HG03280 (cell line): ENCODE measurements at regions not wholly inside any gene's neighbourhood (a gene's known extent, or its start where the extent isn't known, plus 50 kb on each side); places are given as distances from the start of the nearest gene placed in this dataset.
"Not testable (repeated sequence)": the region's sequence is repeated elsewhere in the genome, so short reads cannot be mapped to it uniquely, and the experiment has no call there.

Source experiments
- ATAC-seq: cut with Tn5 transposase; IDR thresholded peaks from one replicate; pipeline ENCODE4 v1.9.1; 2021; ENCODE audit warnings: mild to moderate bottlenecking, moderate library complexity; ENCODE audit not compliant: unreplicated experiment

GRCh38 chr7:10507032-10507431, 466.6 kb upstream of the PHF14 start:
- ATAC-seq: no peak

- ATAC-seq: no peak
Observed at GRCh38 chr7:10521306-10521705, 452.4 kb upstream of the PHF14 start.

GRCh38 chr7:10533429-10533828, 440.2 kb upstream of the PHF14 start:
- not testable (repeated sequence) for ATAC-seq

GRCh38 chr7:10536561-10536960, 437.1 kb upstream of the PHF14 start:
- no peak for ATAC-seq

- no peak for ATAC-seq
Observed at GRCh38 chr7:10537764-10538163, 435.9 kb upstream of the PHF14 start.

- ATAC-seq: no peak
Observed at GRCh38 chr7:10557375-10557774, 416.3 kb upstream of the PHF14 start.

- no peak for ATAC-seq
Observed at GRCh38 chr7:10560497-10560896, 413.2 kb upstream of the PHF14 start.

- ATAC-seq: no peak
Observed at GRCh38 chr7:10568891-10569290, 404.8 kb upstream of the PHF14 start.

GRCh38 chr7:10571759-10572158, 401.9 kb upstream of the PHF14 start:
- ATAC-seq: no peak

- ATAC-seq: no peak
Observed at GRCh38 chr7:10577866-10578374, 395.8 kb upstream of the PHF14 start.

GRCh38 chr7:10579561-10579960, 394.1 kb upstream of the PHF14 start:
- no peak for ATAC-seq

GRCh38 chr7:10584886-10585285, 388.8 kb upstream of the PHF14 start:
- ATAC-seq: no peak

- ATAC-seq: no peak
Observed at GRCh38 chr7:10588084-10588483, 385.6 kb upstream of the PHF14 start.

GRCh38 chr7:10592604-10593003, 381.1 kb upstream of the PHF14 start:
- no peak for ATAC-seq

GRCh38 chr7:10593080-10593479, 380.6 kb upstream of the PHF14 start:
- ATAC-seq: no peak

GRCh38 chr7:10596827-10597226, 376.8 kb upstream of the PHF14 start:
- no peak for ATAC-seq

GRCh38 chr7:10604128-10604527, 369.5 kb upstream of the PHF14 start:
- ATAC-seq: no peak

GRCh38 chr7:10612950-10613349, 360.7 kb upstream of the PHF14 start:
- ATAC-seq: no peak

GRCh38 chr7:10618953-10619352, 354.7 kb upstream of the PHF14 start:
- ATAC-seq: no peak

- no peak for ATAC-seq
Observed at GRCh38 chr7:10632712-10633111, 341.0 kb upstream of the PHF14 start.

GRCh38 chr7:10634239-10634638, 339.4 kb upstream of the PHF14 start:
- ATAC-seq: no peak

GRCh38 chr7:10637991-10638390, 335.7 kb upstream of the PHF14 start:
- ATAC-seq: no peak

- no peak for ATAC-seq
Observed at GRCh38 chr7:10643545-10643944, 330.1 kb upstream of the PHF14 start.

- no peak for ATAC-seq
Observed at GRCh38 chr7:10644849-10645248, 328.8 kb upstream of the PHF14 start.
